ENCODE measurements at regions not wholly inside any gene's neighbourhood (a gene's known extent, or its start where the extent isn't known, plus 50 kb on each side); places are given as distances from the start of the nearest gene placed in this dataset.
"Not testable (repeated sequence)": the region's sequence is repeated elsewhere in the genome, so short reads cannot be mapped to it uniquely, and the experiment has no call there.

GRCh38 chr15:39260391-39260790, 320.5 kb upstream of the THBS1 start:
- Mint-ChIP-seq H3K9me3 (ENCODE audit: low read depth) (no peaks in the 10 kb centered on the region), H3K27me3 (peaks cover 25% of the 10 kb centered on the region), H3K4me1 (ENCODE audit: low read depth) (no peaks in the 10 kb centered on the region), H3K27ac (no peak overlapping the region), H3K36me3 (ENCODE audit: insufficient read depth) (no peaks in the 10 kb centered on the region), H3K4me3 (ENCODE audit: low read depth) (no peak overlapping the region)
- DNase-seq (ENCODE audit: low spot score, unreplicated experiment), result no peak
- no peak for TF ChIP-seq CTCF (IDR thresholded peaks at IDR 0.05; ENCODE audit: unreplicated experiment)

- Mint-ChIP-seq H3K4me1 (ENCODE audit: low read depth) (no peaks in the 10 kb centered on the region), H3K4me3 (ENCODE audit: low read depth) (no peak overlapping the region), H3K36me3 (ENCODE audit: insufficient read depth) (no peaks in the 10 kb centered on the region), H3K27ac (no peak overlapping the region), H3K27me3 (peaks cover 25% of the 10 kb centered on the region), H3K9me3 (ENCODE audit: low read depth) (no peaks in the 10 kb centered on the region)
- no peak for TF ChIP-seq CTCF (IDR thresholded peaks at IDR 0.05; ENCODE audit: unreplicated experiment)
- no peak for DNase-seq (ENCODE audit: low spot score, unreplicated experiment)
Observed at GRCh38 chr15:39260791-39261190, 320.1 kb upstream of the THBS1 start.

GRCh38 chr15:39261397-39262183, 319.3 kb upstream of the THBS1 start:
- H3K9me3 Mint-ChIP-seq (ENCODE audit: low read depth); DNase-seq (ENCODE audit: low spot score, unreplicated experiment); H3K4me1 Mint-ChIP-seq (ENCODE audit: low read depth); H3K4me3 Mint-ChIP-seq (ENCODE audit: low read depth); H3K36me3 Mint-ChIP-seq (ENCODE audit: insufficient read depth); H3K27ac Mint-ChIP-seq: not testable (repeated sequence)
- H3K27me3 Mint-ChIP-seq, result peaks cover 25% of the 10 kb centered on the region

GRCh38 chr15:39262995-39263772, 317.7 kb upstream of the THBS1 start:
- H3K9me3 Mint-ChIP-seq (ENCODE audit: low read depth); H3K27ac Mint-ChIP-seq; H3K36me3 Mint-ChIP-seq (ENCODE audit: insufficient read depth); H3K4me3 Mint-ChIP-seq (ENCODE audit: low read depth); DNase-seq (ENCODE audit: low spot score, unreplicated experiment): not testable (repeated sequence)
- peaks cover 25% of the 10 kb centered on the region for H3K27me3 Mint-ChIP-seq
- peaks cover 10% of the 10 kb centered on the region for H3K4me1 Mint-ChIP-seq (ENCODE audit: low read depth)

- Mint-ChIP-seq H3K27ac (no peak overlapping the region), H3K27me3 (peaks cover 40% of the 10 kb centered on the region), H3K9me3 (ENCODE audit: low read depth) (no peaks in the 10 kb centered on the region), H3K4me1 (ENCODE audit: low read depth) (peaks cover 17% of the 10 kb centered on the region), H3K4me3 (ENCODE audit: low read depth) (no peak overlapping the region), H3K36me3 (ENCODE audit: insufficient read depth) (no peaks in the 10 kb centered on the region)
- no peak for DNase-seq (ENCODE audit: low spot score, unreplicated experiment)
- TF ChIP-seq CTCF (IDR thresholded peaks at IDR 0.05; ENCODE audit: unreplicated experiment), result no peak
Observed at GRCh38 chr15:39265261-39265660, 315.6 kb upstream of the THBS1 start.

- Mint-ChIP-seq H3K4me1 (ENCODE audit: low read depth) (peaks cover 17% of the 10 kb centered on the region), H3K27me3 (peaks cover 49% of the 10 kb centered on the region), H3K4me3 (ENCODE audit: low read depth) (no peak overlapping the region), H3K27ac (no peak overlapping the region), H3K9me3 (ENCODE audit: low read depth) (no peaks in the 10 kb centered on the region), H3K36me3 (ENCODE audit: insufficient read depth) (no peaks in the 10 kb centered on the region)
- no peak for TF ChIP-seq CTCF (IDR thresholded peaks at IDR 0.05; ENCODE audit: unreplicated experiment)
- no peak for DNase-seq (ENCODE audit: low spot score, unreplicated experiment)
Observed at GRCh38 chr15:39266890-39267289, 314.0 kb upstream of the THBS1 start.

Measured in progenitor cell of endocrine pancreas (in vitro differentiated cells).